H1 (cell line): ENCODE measurements at regions not wholly inside any gene's neighbourhood (a gene's known extent, or its start where the extent isn't known, plus 50 kb on each side); places are given as distances from the start of the nearest gene placed in this dataset.

Experiments
- CTCF ChIA-PET: fragments of 300-600 bp; sonication (Branson Sonifier 250); formaldehyde crosslinking; loops from one replicate; lab custom pipeline; 2021; ENCODE audit not compliant: partially characterized antibody; lab: Charles Lee
- POLR2A ChIA-PET: fragments of 300-600 bp; sonication (Branson Sonifier 250); formaldehyde crosslinking; loops from one replicate; lab custom pipeline; 2021; ENCODE audit warnings: inconsistent platforms; ENCODE audit not compliant: partially characterized antibody; lab: Charles Lee
- DNase-seq, 2 experiments: peaks; one replicate each; pipeline versions ENCODE4 v3.0.0 to v3.0.0-alpha.2; 2010 to 2022; ENCODE audit warnings: low spot score in 2 of 2, low read depth in 1 of 2, mixed read lengths in 1 of 2
- FAIRE-seq: peaks from 2 replicates; lab custom pipeline; 2011; peaks lifted over from hg19 to GRCh38; lab: Jason Lieb, UNC
- H2AFZ ChIP-seq: 2 replicates; pipeline ENCODE4 v1.8.1; 2012; ENCODE audit warnings: low read length, inconsistent platforms
- H2AK5ac ChIP-seq: 2 replicates; pipeline ENCODE4 v1.6.1; 2013; ENCODE audit warnings: low read depth, low read length
- H2BK120ac ChIP-seq: replicated peaks from 2 replicates; pipeline ENCODE3; 2013; ENCODE audit warnings: low read depth, low read length, inconsistent platforms
- H2BK12ac ChIP-seq: 2 replicates; pipeline ENCODE4 v1.6.1; 2013; ENCODE audit warnings: low read depth, low read length
- H2BK15ac ChIP-seq: 2 replicates; pipeline ENCODE4 v1.6.1; 2013; ENCODE audit warnings: low read length
- H2BK20ac ChIP-seq: 2 replicates; pipeline ENCODE4 v1.6.1; 2013; ENCODE audit warnings: low read length
- H2BK5ac ChIP-seq: 2 replicates; pipeline ENCODE4 v1.6.1; 2013; ENCODE audit warnings: low read depth, low read length
- H3K14ac ChIP-seq: 2 replicates; pipeline ENCODE4 v1.6.1; 2013; ENCODE audit warnings: inconsistent platforms; ENCODE audit not compliant: insufficient read length
- H3K18ac ChIP-seq: 2 replicates; pipeline ENCODE4 v1.6.1; 2013; ENCODE audit warnings: low read length; ENCODE audit errors: extremely low read depth
- H3K23ac ChIP-seq: 2 replicates; pipeline ENCODE4 v1.6.1; 2013; ENCODE audit warnings: inconsistent platforms; ENCODE audit not compliant: insufficient read length
- H3K23me2 ChIP-seq: 2 replicates; pipeline ENCODE4 v1.6.1; 2013; ENCODE audit warnings: low read depth, low read length
- H3K27ac ChIP-seq: 2 replicates; pipeline ENCODE4 v1.6.1; 2011; ENCODE audit warnings: low read depth, low read length, inconsistent platforms
- H3K27me3 ChIP-seq, 4 experiments: replicated peaks in 1 of 4; 1 replicate in 1 of 4; 2 replicates in 3 of 4; pipeline versions ENCODE4 v1.6.1 to v1.8.1; 2011 to 2013; ENCODE audit warnings: low read length in 3 of 4, mild to moderate bottlenecking in 3 of 4, inconsistent platforms in 2 of 4, mixed read lengths in 2 of 4, moderate library complexity in 1 of 4; ENCODE audit not compliant: control insufficient read depth in 3 of 4, insufficient read depth in 3 of 4; ENCODE audit errors: extremely low read depth in 1 of 4
- H3K36me3 ChIP-seq, 4 experiments: 2 replicates each; pipeline versions ENCODE4 v1.6.1 to v1.8.1; 2011 to 2013; ENCODE audit warnings: mild to moderate bottlenecking in 4 of 4, low read length in 3 of 4, moderate library complexity in 2 of 4, control low read depth in 1 of 4, inconsistent platforms in 1 of 4; ENCODE audit not compliant: insufficient read depth in 4 of 4, control insufficient read depth in 2 of 4
- H3K4ac ChIP-seq: replicated peaks from 2 replicates; pipeline ENCODE3; 2013; ENCODE audit warnings: low read length, low read depth, mixed read lengths, inconsistent platforms; ENCODE audit not compliant: insufficient read length
- H3K4me1 ChIP-seq, 4 experiments: replicated peaks in 1 of 4; 1 replicate in 1 of 4; 2 replicates in 3 of 4; pipeline versions ENCODE4 v1.6.1 to v1.8.1; 2011 to 2013; ENCODE audit warnings: low read length in 3 of 4, inconsistent platforms in 2 of 4, mixed read lengths in 1 of 4; ENCODE audit not compliant: insufficient read depth in 4 of 4, control insufficient read depth in 3 of 4
- H3K4me2 ChIP-seq, 2 experiments: 2 replicates each; pipeline versions ENCODE4 v1.6.1 to v1.8.1; 2011 to 2013; ENCODE audit warnings: low read depth in 2 of 2, low read length in 2 of 2, control low read depth in 1 of 2, inconsistent platforms in 1 of 2, mild to moderate bottlenecking in 1 of 2; ENCODE audit not compliant: insufficient read depth in 1 of 2
- H3K4me3 ChIP-seq, 4 experiments: fragments of 200-600, 300-600 bp in 1 of 4; sonication (generic), shearing (Covaris generic), sonication (Bioruptor Twin) in 1 of 4; 2 replicates each; pipeline versions ENCODE4 v1.5.1 to v1.8.1; 2011 to 2016; ENCODE audit warnings: low read length in 4 of 4, low read depth in 3 of 4, control low read depth in 2 of 4, inconsistent platforms in 2 of 4, mild to moderate bottlenecking in 2 of 4, mixed read lengths in 1 of 4, moderate library complexity in 1 of 4; ENCODE audit not compliant: insufficient read depth in 2 of 4; ENCODE audit errors: extremely low read depth in 1 of 4
- H3K56ac ChIP-seq: replicated peaks from 2 replicates; pipeline ENCODE3; 2013; ENCODE audit warnings: low read depth, mild to moderate bottlenecking, mixed read lengths, low read length, inconsistent platforms; ENCODE audit not compliant: insufficient read length
- H3K79me1 ChIP-seq: 2 replicates; pipeline ENCODE4 v1.6.1; 2013; ENCODE audit warnings: low read depth, low read length, control low read depth
- H3K79me2 ChIP-seq, 2 experiments: 2 replicates each; pipeline versions ENCODE4 v1.6.1 to v1.8.1; 2012 to 2013; ENCODE audit warnings: low read length in 2 of 2, mild to moderate bottlenecking in 2 of 2, inconsistent platforms in 1 of 2; ENCODE audit not compliant: insufficient read depth in 2 of 2, control insufficient read depth in 1 of 2
- H3K9ac ChIP-seq, 4 experiments: replicated peaks in 1 of 4; 1 replicate in 1 of 4; 2 replicates in 3 of 4; pipeline versions ENCODE4 v1.6.1 to v1.8.1; 2011 to 2013; ENCODE audit warnings: low read depth in 3 of 4, low read length in 3 of 4, control low read depth in 2 of 4, mild to moderate bottlenecking in 2 of 4, moderate library complexity in 2 of 4, inconsistent platforms in 1 of 4; ENCODE audit errors: extremely low read depth in 1 of 4
- H3K9me3 ChIP-seq, 2 experiments: 2 replicates each; pipeline versions ENCODE4 v1.6.1 to v1.8.1; 2012 to 2013; ENCODE audit warnings: mild to moderate bottlenecking in 2 of 2, moderate library complexity in 2 of 2, control low read depth in 1 of 2, inconsistent platforms in 1 of 2, low read depth in 1 of 2, low read length in 1 of 2, mixed read lengths in 1 of 2; ENCODE audit not compliant: insufficient read depth in 2 of 2
- H4K20me1 ChIP-seq, 2 experiments: replicated peaks in 1 of 2; 2 replicates each; pipeline versions ENCODE3 to v1.8.1; 2011 to 2013; ENCODE audit warnings: inconsistent platforms in 2 of 2, low read length in 2 of 2, mild to moderate bottlenecking in 1 of 2; ENCODE audit not compliant: insufficient read depth in 2 of 2, control insufficient read depth in 1 of 2
- H4K5ac ChIP-seq: 2 replicates; pipeline ENCODE4 v1.6.1; 2013; ENCODE audit warnings: low read length, low read depth, mixed read lengths, inconsistent platforms; ENCODE audit not compliant: insufficient read length
- H4K8ac ChIP-seq: 2 replicates; pipeline ENCODE4 v1.8.0; 2013; ENCODE audit warnings: mild to moderate bottlenecking, moderate library complexity, low read length, inconsistent platforms; ENCODE audit not compliant: insufficient read depth; ENCODE audit errors: extremely low read depth
- H4K91ac ChIP-seq: replicated peaks from 2 replicates; pipeline ENCODE3; 2013; ENCODE audit warnings: low read length, mixed read lengths, inconsistent platforms; ENCODE audit not compliant: insufficient read length
- E2F6 ChIP-seq: IDR thresholded peaks from 2 replicates; pipeline ENCODE4 v1.6.1; 2012; ENCODE audit warnings: inconsistent platforms
- ZNF274 ChIP-seq: IDR thresholded peaks from 2 replicates; pipeline ENCODE4 v1.7.0; 2012; ENCODE audit warnings: low read length, borderline replicate concordance; ENCODE audit errors: extremely low read depth
- WGBS, 2 experiments: shearing (Covaris generic) in 1 of 2; methylation state at CpG; one replicate each; pipeline versions ENCODE4 v1.1.6 to v1.1.7; 2013 to 2015; ENCODE audit warnings: low lambda C conversion rate in 2 of 2, mixed read lengths in 2 of 2, inconsistent platforms in 1 of 2, low coverage in 1 of 2, missing lambda C conversion rate in 1 of 2; ENCODE audit not compliant: insufficient replicate concordance in 2 of 2, insufficient coverage in 1 of 2, insufficient read length in 1 of 2; ENCODE audit errors: extremely low coverage in 1 of 2, missing lambda C conversion rate in 1 of 2; 5-methylcytosine and 5-hydroxymethylcytosine counted together

GRCh38 chr18:45208164-45208563 is 407.1 kb upstream of the SLC14A2 start:
- ChIA-PET CTCF (interaction anchor here (0.9 to 1.3 kb wide), 4 partner anchors 15 to 178 kb away, joined by 3 to 5 read pairs (median 4); no protein-coding TSS in a partner anchor), POLR2A (no interaction called here)
- Histone ChIP-seq H3K23ac (no peak overlapping the region), H3K4me3 (no peak overlapping the region), H3K27ac (no peak overlapping the region), H4K8ac (no peak overlapping the region), H3K18ac (no peak overlapping the region), H3K56ac (no peak overlapping the region), H3K9me3 (no peaks in the 10 kb centered on the region), H2BK12ac (no peak overlapping the region), H2AK5ac (no peak overlapping the region), H3K36me3 (no peaks in the 10 kb centered on the region), H3K79me1 (no peaks in the 10 kb centered on the region), H3K14ac (no peak overlapping the region), H2BK5ac (no peak overlapping the region), H3K4ac (no peak overlapping the region), H3K79me2 (no peaks in the 10 kb centered on the region), H3K23me2 (no peaks in the 10 kb centered on the region), H2BK20ac (no peak overlapping the region), H3K4me2 (no peak overlapping the region), H4K5ac (no peak overlapping the region), H4K20me1 (no peaks in the 10 kb centered on the region), H2BK15ac (no peak overlapping the region), H4K91ac (no peak overlapping the region), H3K4me1 (no peaks in the 10 kb centered on the region), H3K9ac (no peak overlapping the region), H3K27me3 (no peaks in the 10 kb centered on the region), H2AFZ (no peak overlapping the region), H2BK120ac (no peak overlapping the region)
- WGBS, 2 experiments: 93% methylated on average over 7 of the region's 7 CpGs; no CpG with 5 or more reads in 1 of the 2 experiments
- DNase-seq: no peak
- FAIRE-seq: no peak
- no peak for TF ChIP-seq ZNF274
- TF ChIP-seq E2F6: no peak
